GM18951 (cell line): ENCODE measurements at regions not wholly inside any gene's neighbourhood (a gene's known extent, or its start where the extent isn't known, plus 50 kb on each side); places are given as distances from the start of the nearest gene placed in this dataset.
"Not testable (repeated sequence)": the region's sequence is repeated elsewhere in the genome, so short reads cannot be mapped to it uniquely, and the experiment has no call there.

Experiments used
- POLR2A ChIP-seq: IDR thresholded peaks from 4 replicates; pipeline ENCODE4 v1.6.1; 2011; ENCODE audit warnings: mild to moderate bottlenecking; ENCODE audit not compliant: insufficient read length, insufficient read depth; ENCODE audit errors: extremely low read depth
- in situ Hi-C: fragments of 300-500 bp; cut with MboI; formaldehyde crosslinking; loops from one replicate; pipeline ENCODE4 v1.12.0; 2022; ENCODE audit warnings: low sequenced_read_pairs, mixed read lengths, inconsistent platforms; ENCODE audit not compliant: unreplicated experiment

GRCh38 chr6:119957195-119957594 is 607.6 kb upstream of the MAN1A1 start:
- in situ Hi-C loops, result no loop called here
- no peak for TF ChIP-seq POLR2A

GRCh38 chr6:119952696-119953095 is 603.1 kb upstream of the MAN1A1 start:
- TF ChIP-seq POLR2A, result no peak
- in situ Hi-C loops, result no loop called here

- in situ Hi-C loops, result no loop called here
- TF ChIP-seq POLR2A, result no peak
Measured at GRCh38 chr6:119950681-119951080, 601.1 kb upstream of the MAN1A1 start.

- TF ChIP-seq POLR2A, result no peak
- in situ Hi-C loops, result no loop called here
Measured at GRCh38 chr6:119942078-119942752, 592.7 kb upstream of the MAN1A1 start.

- in situ Hi-C loops, result no loop called here
- TF ChIP-seq POLR2A, result no peak
Measured at GRCh38 chr6:119938752-119939151, 589.2 kb upstream of the MAN1A1 start.

GRCh38 chr6:119934816-119935215 is 585.3 kb upstream of the MAN1A1 start:
- in situ Hi-C loops, result no loop called here
- TF ChIP-seq POLR2A, result no peak

GRCh38 chr6:119929121-119929520 is 579.6 kb upstream of the MAN1A1 start:
- in situ Hi-C loops, result no loop called here
- TF ChIP-seq POLR2A, result no peak

- in situ Hi-C loops, result not testable (repeated sequence)
Measured at GRCh38 chr6:119924888-119925287, 575.3 kb upstream of the MAN1A1 start.

GRCh38 chr6:119922814-119923213 is 573.3 kb upstream of the MAN1A1 start:
- in situ Hi-C loops, result no loop called here
- TF ChIP-seq POLR2A, result no peak

- no peak for TF ChIP-seq POLR2A
- in situ Hi-C loops, result no loop called here
Measured at GRCh38 chr6:119921491-119922010, 572.0 kb upstream of the MAN1A1 start.

- TF ChIP-seq POLR2A, result no peak
- in situ Hi-C loops, result no loop called here
Measured at GRCh38 chr6:119917186-119917585, 567.6 kb upstream of the MAN1A1 start.

- no peak for TF ChIP-seq POLR2A
- in situ Hi-C loops, result no loop called here
Measured at GRCh38 chr6:119915971-119916370, 566.4 kb upstream of the MAN1A1 start.

GRCh38 chr6:119908157-119908556 is 558.6 kb upstream of the MAN1A1 start:
- TF ChIP-seq POLR2A, result no peak
- in situ Hi-C loops, result no loop called here

- TF ChIP-seq POLR2A, result no peak
- in situ Hi-C loops, result no loop called here
Measured at GRCh38 chr6:119902681-119903080, 553.1 kb upstream of the MAN1A1 start.

GRCh38 chr6:119896806-119897205 is 547.2 kb upstream of the MAN1A1 start:
- no peak for TF ChIP-seq POLR2A
- in situ Hi-C loops, result no loop called here
